Psoas muscle (tissue), 7 donors: ENCODE measurements at regions not wholly inside any gene's neighbourhood (a gene's known extent, or its start where the extent isn't known, plus 50 kb on each side); places are given as distances from the start of the nearest gene placed in this dataset.

Experiments used
- ATAC-seq, 4 donors: fragments of 200-7000 bp; cut with Tn5 transposase; one replicate each; pipeline ENCODE4 v1.9.1; 2020; ENCODE audit warnings: moderate library complexity in 3 of 4, mild to moderate bottlenecking in 2 of 4
- DNase-seq, 2 donors: peaks; one replicate each; pipeline ENCODE4 v3.0.0-alpha.2; 2020
- H3K27ac ChIP-seq: fragments of 200-600 bp; one replicate; pipeline ENCODE4 v1.8.0; 2022
- H3K27me3 ChIP-seq, 3 donors: fragments of 200-600 bp in 1 of 3; one replicate each; pipeline versions ENCODE4 v1.6.1 to v1.8.0; 2013 to 2022; ENCODE audit warnings: low read length in 2 of 3, mild to moderate bottlenecking in 2 of 3, moderate library complexity in 1 of 3; ENCODE audit not compliant: insufficient read depth in 3 of 3
- H3K36me3 ChIP-seq, 2 donors: fragments of 200-600 bp in 1 of 2; one replicate each; pipeline versions ENCODE4 v1.6.1 to v1.8.0; 2013 to 2022; ENCODE audit warnings: low read depth in 1 of 2, mild to moderate bottlenecking in 1 of 2, moderate library complexity in 1 of 2; ENCODE audit not compliant: insufficient read depth in 1 of 2
- H3K4me1 ChIP-seq: fragments of 200-600 bp; one replicate; pipeline ENCODE4 v1.8.0; 2022
- H3K4me3 ChIP-seq: fragments of 200-600 bp; one replicate; pipeline ENCODE4 v1.8.0; 2022; ENCODE audit warnings: mild to moderate bottlenecking
- H3K9me3 ChIP-seq: fragments of 200-600 bp; one replicate; pipeline ENCODE4 v1.8.0; 2022
- WGBS, 3 donors: extraction: QIAGEN DNeasy Blood & Tissue Kit; methylation state at CpG; one replicate each; pipeline versions ENCODE4 v1.1.6 to v1.1.7; 2013; 5-methylcytosine and 5-hydroxymethylcytosine counted together
- intact Hi-C, 2 donors: fragments of 100-400 bp; cut with DNase I; formaldehyde crosslinking; loops; one replicate each; pipeline versions ENCODE4 v1.11.0 to v1.14.2; 2022
- TF ChIP-seq, protein P1 (sequence below): fragments of 200-600 bp; IDR thresholded peaks from one replicate; pipeline ENCODE4 v1.8.0; 2022; ENCODE audit warnings: antibody characterized with exemption
- donor health status: healthy with polysubstance abuse.
- donor health status: DM: no; HTN: no; CAD: no; lungs with moderate emphysema.
- donor health status: Bipolar disorder and iron deficiency.
- donor health status: healthy.
- donor health status: DM: yes; HTN: yes; CAD: no.
- donor health status: DM: no; HTN: no; CAD: no.
- donor health status: DM: yes; HTN: yes; CAD: no.

DNA sequence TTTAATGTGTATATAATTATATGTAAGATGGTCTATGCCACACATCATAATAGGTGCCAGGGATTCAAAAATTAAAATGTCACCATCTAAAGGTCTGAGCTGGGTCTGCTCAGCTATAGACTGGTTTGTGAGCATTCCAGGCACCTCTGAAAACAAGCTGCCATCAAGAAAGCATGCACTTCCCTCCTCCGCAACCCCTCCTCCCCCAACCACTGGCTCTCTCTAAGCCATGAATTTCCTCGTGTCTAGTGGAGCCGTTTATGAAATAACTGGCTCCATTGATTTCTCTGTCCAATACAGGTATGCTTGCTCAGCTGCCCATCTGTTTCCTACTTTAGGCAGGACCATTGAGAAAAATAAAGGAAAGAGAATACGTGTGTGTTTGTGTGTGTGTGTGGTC, 522.6 kb upstream of the PLXNA2 start:
- H3K9me3 ChIP-seq: no peaks in the 10 kb centered on the region
- intact Hi-C loops: no loop called here
- H3K36me3 ChIP-seq: no peaks in the 10 kb centered on the region
- no peaks in the 10 kb centered on the region for H3K27me3 ChIP-seq
- no peak for ATAC-seq
- no peak overlapping the region for H3K4me3 ChIP-seq
- no peaks in the 10 kb centered on the region for H3K4me1 ChIP-seq
- WGBS, 3 donors: 76 to 81% (median 81%) methylated on average over 4 of the region's 4 CpGs
- no peak overlapping the region for H3K27ac ChIP-seq
- no peak for DNase-seq
- TF ChIP-seq, protein P1, sequence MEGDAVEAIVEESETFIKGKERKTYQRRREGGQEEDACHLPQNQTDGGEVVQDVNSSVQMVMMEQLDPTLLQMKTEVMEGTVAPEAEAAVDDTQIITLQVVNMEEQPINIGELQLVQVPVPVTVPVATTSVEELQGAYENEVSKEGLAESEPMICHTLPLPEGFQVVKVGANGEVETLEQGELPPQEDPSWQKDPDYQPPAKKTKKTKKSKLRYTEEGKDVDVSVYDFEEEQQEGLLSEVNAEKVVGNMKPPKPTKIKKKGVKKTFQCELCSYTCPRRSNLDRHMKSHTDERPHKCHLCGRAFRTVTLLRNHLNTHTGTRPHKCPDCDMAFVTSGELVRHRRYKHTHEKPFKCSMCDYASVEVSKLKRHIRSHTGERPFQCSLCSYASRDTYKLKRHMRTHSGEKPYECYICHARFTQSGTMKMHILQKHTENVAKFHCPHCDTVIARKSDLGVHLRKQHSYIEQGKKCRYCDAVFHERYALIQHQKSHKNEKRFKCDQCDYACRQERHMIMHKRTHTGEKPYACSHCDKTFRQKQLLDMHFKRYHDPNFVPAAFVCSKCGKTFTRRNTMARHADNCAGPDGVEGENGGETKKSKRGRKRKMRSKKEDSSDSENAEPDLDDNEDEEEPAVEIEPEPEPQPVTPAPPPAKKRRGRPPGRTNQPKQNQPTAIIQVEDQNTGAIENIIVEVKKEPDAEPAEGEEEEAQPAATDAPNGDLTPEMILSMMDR: no peak

DNA sequence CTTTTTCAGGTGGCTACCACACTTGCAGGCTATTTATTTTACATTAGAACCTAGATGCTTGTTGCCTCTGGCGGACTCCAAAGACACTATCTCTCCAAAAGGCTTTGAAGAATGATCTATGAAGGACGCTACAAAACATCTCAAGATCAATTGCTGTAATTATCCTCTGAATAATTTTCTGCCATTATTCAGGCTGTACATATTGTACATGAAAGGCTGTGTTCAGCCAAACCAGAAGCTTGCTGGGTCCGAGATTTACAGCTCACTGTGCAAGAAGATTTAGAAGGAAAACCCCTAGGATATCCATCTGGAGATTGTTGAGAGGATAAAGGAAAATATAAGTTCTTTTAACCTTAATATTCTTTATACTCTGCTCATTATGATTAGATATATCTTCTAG, 523.6 kb upstream of the PLXNA2 start:
- Histone ChIP-seq H3K36me3 (no peaks in the 10 kb centered on the region), H3K27ac (no peak overlapping the region), H3K4me3 (no peak overlapping the region), H3K9me3 (no peaks in the 10 kb centered on the region), H3K4me1 (no peaks in the 10 kb centered on the region), H3K27me3 (no peaks in the 10 kb centered on the region)
- intact Hi-C loops: no loop called here
- TF ChIP-seq, protein P1: no peak
- ATAC-seq (no peak), DNase-seq (no peak)
- WGBS, 3 donors: 82 to 84% (median 83%) methylated on average over 3 of the region's 3 CpGs

DNA sequence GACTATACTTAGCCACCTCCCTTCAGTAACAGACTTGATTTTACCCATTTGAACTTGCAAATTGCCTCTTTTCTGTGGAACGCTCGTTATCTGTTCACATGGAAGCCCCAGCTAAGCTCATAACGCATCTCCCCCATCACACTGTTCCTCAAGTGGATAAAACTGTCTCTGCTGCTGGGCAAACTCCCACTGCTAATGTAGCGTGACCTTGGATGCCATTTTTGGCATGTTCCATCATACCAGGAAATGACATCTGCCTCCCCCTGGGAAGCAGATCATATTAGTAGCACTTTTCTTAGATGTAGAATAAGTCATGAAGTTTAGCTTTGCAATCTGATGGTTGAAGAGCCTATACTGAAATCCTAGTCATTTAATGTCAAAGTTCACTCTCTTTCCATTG, 528.7 kb upstream of the PLXNA2 start:
- 26 to 35% (median 26%) methylated on average over 4 of the region's 4 CpGs for WGBS, 3 donors
- H3K9me3 ChIP-seq: no peaks in the 10 kb centered on the region
- TF ChIP-seq, protein P1: no peak
- H3K36me3 ChIP-seq: no peaks in the 10 kb centered on the region
- H3K27ac ChIP-seq: no peak overlapping the region
- H3K27me3 ChIP-seq: no peaks in the 10 kb centered on the region
- ATAC-seq: no peak
- intact Hi-C loops: no loop called here
- no peak overlapping the region for H3K4me3 ChIP-seq
- no peak for DNase-seq
- H3K4me1 ChIP-seq: no peaks in the 10 kb centered on the region

DNA sequence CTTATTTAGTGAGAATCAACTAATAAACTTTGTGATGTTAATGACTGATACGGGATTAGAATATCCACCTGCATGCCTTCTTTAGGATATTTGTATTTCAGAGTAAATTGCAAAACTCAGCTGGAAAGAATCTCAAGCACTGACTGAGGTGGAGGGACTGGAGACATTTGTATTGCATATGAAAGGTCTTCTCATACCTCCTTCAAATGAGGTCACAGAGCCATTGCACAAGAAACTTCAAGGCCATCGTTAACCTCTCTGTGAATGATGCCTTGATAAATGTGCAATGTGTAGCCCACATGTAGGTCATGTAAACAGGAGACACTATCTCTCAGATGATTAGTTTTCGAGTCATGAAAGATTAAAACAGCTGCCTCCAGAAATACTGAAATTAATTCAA, 531.7 kb upstream of the PLXNA2 start:
- TF ChIP-seq, protein P1: no peak
- Histone ChIP-seq H3K4me1 (no peaks in the 10 kb centered on the region), H3K27ac (no peak overlapping the region), H3K27me3 (no peaks in the 10 kb centered on the region), H3K36me3 (no peaks in the 10 kb centered on the region), H3K4me3 (no peak overlapping the region), H3K9me3 (no peaks in the 10 kb centered on the region)
- intact Hi-C loops: no loop called here
- ATAC-seq (no peak), DNase-seq (no peak)
- WGBS, 3 donors: 93 to 97% (median 94%) methylated on average over 3 of the region's 3 CpGs

DNA sequence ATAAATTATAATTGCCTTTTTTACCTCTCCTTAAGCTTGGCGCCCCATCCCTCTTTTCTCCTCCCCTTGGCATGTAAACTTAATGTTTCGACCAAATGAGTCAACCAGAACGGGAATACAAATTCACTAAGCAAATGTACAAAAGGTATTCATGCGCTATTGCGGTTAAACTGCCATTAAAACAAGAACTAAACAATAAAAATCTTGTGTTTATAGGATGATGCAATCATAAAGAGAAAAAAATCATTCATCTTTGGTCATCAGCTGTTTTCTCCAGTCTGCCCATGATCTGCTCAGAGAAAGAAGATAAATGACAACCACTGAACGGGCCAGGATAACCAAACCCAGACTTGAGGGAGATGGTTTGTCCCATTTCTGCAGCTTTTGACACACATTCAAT, 534.2 kb upstream of the PLXNA2 start:
- no peak overlapping the region for H3K27ac ChIP-seq
- no peaks in the 10 kb centered on the region for H3K9me3 ChIP-seq
- intact Hi-C loops: no loop called here
- TF ChIP-seq, protein P1: no peak
- no peaks in the 10 kb centered on the region for H3K4me1 ChIP-seq
- no peaks in the 10 kb centered on the region for H3K36me3 ChIP-seq
- H3K4me3 ChIP-seq: no peak overlapping the region
- 69 to 76% (median 69%) methylated on average over 6 of the region's 6 CpGs for WGBS, 3 donors
- DNase-seq (no peak), ATAC-seq (no peak)
- no peaks in the 10 kb centered on the region for H3K27me3 ChIP-seq
